HG03280 (cell line): ENCODE measurements at regions not wholly inside any gene's neighbourhood (a gene's known extent, or its start where the extent isn't known, plus 50 kb on each side); places are given as distances from the start of the nearest gene placed in this dataset.

ENCODE experiments used
- ATAC-seq: cut with Tn5 transposase; IDR thresholded peaks from one replicate; pipeline ENCODE4 v1.9.1; 2021; ENCODE audit warnings: mild to moderate bottlenecking, moderate library complexity; ENCODE audit not compliant: unreplicated experiment

GRCh38 chr5:4100739-4101138 lies 505.1 kb downstream of the IRX1 start:
- no peak for ATAC-seq

- ATAC-seq = no peak
Measured at GRCh38 chr5:4101189-4101588, 505.6 kb downstream of the IRX1 start.

- ATAC-seq = no peak
Measured at GRCh38 chr5:4104831-4105597, 509.4 kb downstream of the IRX1 start.

- no peak for ATAC-seq
Measured at GRCh38 chr5:4108690-4109089, 513.1 kb downstream of the IRX1 start.

- ATAC-seq = no peak
Measured at GRCh38 chr5:4113426-4113825, 517.8 kb downstream of the IRX1 start.

- ATAC-seq = no peak
Measured at GRCh38 chr5:4113905-4114304, 518.3 kb downstream of the IRX1 start.

- ATAC-seq = no peak
Measured at GRCh38 chr5:4114452-4114851, 518.8 kb downstream of the IRX1 start.

- no peak for ATAC-seq
Measured at GRCh38 chr5:4116834-4117233, 521.2 kb downstream of the IRX1 start.

- ATAC-seq = no peak
Measured at GRCh38 chr5:4124221-4124970, 528.8 kb downstream of the IRX1 start.

- ATAC-seq = no peak
Measured at GRCh38 chr5:4128994-4129393, 533.4 kb downstream of the IRX1 start.

- ATAC-seq = no peak
Measured at GRCh38 chr5:4129523-4129922, 533.9 kb downstream of the IRX1 start.

GRCh38 chr5:4130819-4131218 lies 535.2 kb downstream of the IRX1 start:
- no peak for ATAC-seq

- no peak for ATAC-seq
Measured at GRCh38 chr5:4137781-4138180, 542.1 kb downstream of the IRX1 start.

- ATAC-seq = no peak
Measured at GRCh38 chr5:4142842-4143241, 547.2 kb downstream of the IRX1 start.

- no peak for ATAC-seq
Measured at GRCh38 chr5:4144411-4145007, 548.9 kb downstream of the IRX1 start.

GRCh38 chr5:4145511-4145910 lies 549.9 kb downstream of the IRX1 start:
- no peak for ATAC-seq

- no peak for ATAC-seq
Measured at GRCh38 chr5:4148009-4148408, 552.4 kb downstream of the IRX1 start.

- no peak for ATAC-seq
Measured at GRCh38 chr5:4150067-4150466, 554.4 kb downstream of the IRX1 start.

- no peak for ATAC-seq
Measured at GRCh38 chr5:4156153-4156552, 560.5 kb downstream of the IRX1 start.

GRCh38 chr5:4156889-4157288 lies 561.3 kb downstream of the IRX1 start:
- ATAC-seq = no peak

GRCh38 chr5:4158750-4159447 lies 563.3 kb downstream of the IRX1 start:
- ATAC-seq = no peak
